Gastroesophageal sphincter (tissue), 4 donors: ENCODE measurements at regions not wholly inside any gene's neighbourhood (a gene's known extent, or its start where the extent isn't known, plus 50 kb on each side); places are given as distances from the start of the nearest gene placed in this dataset.

Experiments
- ATAC-seq: fragments of 150-250 bp; one replicate; pipeline ENCODE4 v1.9.1; 2016; ENCODE audit warnings: mild to moderate bottlenecking, moderate library complexity
- H3K27ac ChIP-seq, 4 donors: fragments of 200-600 bp; sonication (generic) in 3 of 4; 1 replicate in 3 of 4; 2 replicates in 1 of 4; pipeline ENCODE4 v1.5.1; 2016 to 2019
- H3K27me3 ChIP-seq: fragments of 200-600 bp; sonication (generic); one replicate; pipeline ENCODE4 v1.5.1; 2019
- H3K36me3 ChIP-seq, 2 donors: fragments of 200-600 bp; sonication (generic); one replicate each; pipeline ENCODE4 v1.5.1; 2019; ENCODE audit warnings: control low read depth in 1 of 2
- H3K4me1 ChIP-seq, 3 donors: fragments of 200-600 bp; sonication (generic); 1 replicate in 2 of 3; 2 replicates in 1 of 3; pipeline ENCODE4 v1.5.1; 2016 to 2019; ENCODE audit warnings: control low read depth in 2 of 3
- H3K4me3 ChIP-seq, 2 donors: fragments of 200-600 bp; sonication (generic); one replicate each; pipeline ENCODE4 v1.5.1; 2019; ENCODE audit warnings: mild to moderate bottlenecking in 1 of 2, moderate library complexity in 1 of 2
- H3K9me3 ChIP-seq, 3 donors: fragments of 200-600 bp; sonication (generic); one replicate each; pipeline ENCODE4 v1.5.1; 2017 to 2019; ENCODE audit warnings: control low read depth in 2 of 3
- EP300 ChIP-seq: sonication (generic); formaldehyde crosslinking; IDR thresholded peaks from one replicate; pipeline ENCODE4 v1.6.1; 2017; ENCODE audit warnings: antibody characterized with exemption, mild to moderate bottlenecking
- POLR2A ChIP-seq, 2 donors: fragments of 450-650 bp; IDR thresholded peaks; one replicate each; pipeline ENCODE4 v1.6.1; 2017; ENCODE audit warnings: antibody characterized with exemption in 2 of 2, mild to moderate bottlenecking in 2 of 2, moderate library complexity in 1 of 2
- POLR2AphosphoS5 ChIP-seq: sonication (generic); formaldehyde crosslinking; IDR thresholded peaks from one replicate; pipeline ENCODE4 v1.6.1; 2017; ENCODE audit warnings: antibody characterized with exemption
- WGBS, 2 donors: methylation state at CpG; one replicate each; pipeline ENCODE4 v1.1.5; 2018; ENCODE audit warnings: low coverage in 1 of 2; 5-methylcytosine and 5-hydroxymethylcytosine counted together
- TF ChIP-seq, protein P1 (sequence below), 4 experiments: fragments of 200-600 bp in 2 of 4; fragments of 450-650 bp in 2 of 4; sonication (generic) in 1 of 4; IDR thresholded peaks; one replicate each; pipeline ENCODE4 v1.5.1; 2017 to 2019; ENCODE audit warnings: antibody characterized with exemption in 4 of 4, mild to moderate bottlenecking in 2 of 4, moderate library complexity in 2 of 4

GRCh38 chr12:19042221-19042620 lies 87.3 kb upstream of the PLEKHA5 start:
- WGBS, 2 donors = 93 to 94% methylated on average over 2 to 3 of the region's 3 CpGs
- no peak for ATAC-seq
- no peaks in the 10 kb centered on the region for H3K27me3 ChIP-seq

DNA sequence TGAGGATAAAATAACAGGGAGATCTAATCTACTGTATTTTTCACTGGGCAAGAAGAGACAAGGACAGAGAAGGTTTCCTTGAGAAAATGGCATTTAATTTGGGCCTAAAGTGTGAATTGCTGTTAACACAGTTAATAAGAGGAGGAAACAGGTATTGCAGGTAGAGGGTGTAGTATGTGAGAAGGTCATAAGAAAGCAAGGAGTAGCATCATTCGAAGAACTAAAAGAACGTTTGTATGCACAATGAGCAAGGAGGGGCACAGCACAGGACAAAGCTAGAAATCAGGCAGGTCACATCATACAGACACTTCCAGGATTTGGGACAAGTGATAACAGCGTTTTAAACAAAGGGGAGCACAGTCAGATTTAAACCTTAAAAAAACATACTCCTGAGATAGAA lies 85.1 kb upstream of the PLEKHA5 start:
- no peaks in the 10 kb centered on the region for H3K9me3 ChIP-seq
- H3K27me3 ChIP-seq = no peaks in the 10 kb centered on the region
- peaks cover 0 to 18% (median 0%) of the 10 kb centered on the region in 3 donors for H3K4me1 ChIP-seq
- no peak overlapping the region for H3K27ac ChIP-seq
- TF ChIP-seq POLR2AphosphoS5 = no peak
- TF ChIP-seq EP300 = no peak
- no peak for TF ChIP-seq POLR2A (IDR thresholded peaks at IDR 0.05)
- WGBS, 2 donors = 22 to 52% methylated on average over 3 of the region's 3 CpGs
- H3K36me3 ChIP-seq = no peaks in the 10 kb centered on the region
- H3K4me3 ChIP-seq = no peak overlapping the region
- no peak for ATAC-seq

More at GRCh38 chr12:19042221-19042620, 87.3 kb upstream of the PLEKHA5 start:
- Histone ChIP-seq H3K27ac (no peak overlapping the region), H3K36me3 (no peaks in the 10 kb centered on the region), H3K4me3 (no peak overlapping the region), H3K4me1 (peaks cover 0 to 38% (median 13%) of the 10 kb centered on the region in 3 donors), H3K9me3 (no peaks in the 10 kb centered on the region)
- TF ChIP-seq POLR2A (IDR thresholded peaks at IDR 0.05) (no peak), POLR2AphosphoS5 (no peak), EP300 (no peak)
- TF ChIP-seq, protein P1, sequence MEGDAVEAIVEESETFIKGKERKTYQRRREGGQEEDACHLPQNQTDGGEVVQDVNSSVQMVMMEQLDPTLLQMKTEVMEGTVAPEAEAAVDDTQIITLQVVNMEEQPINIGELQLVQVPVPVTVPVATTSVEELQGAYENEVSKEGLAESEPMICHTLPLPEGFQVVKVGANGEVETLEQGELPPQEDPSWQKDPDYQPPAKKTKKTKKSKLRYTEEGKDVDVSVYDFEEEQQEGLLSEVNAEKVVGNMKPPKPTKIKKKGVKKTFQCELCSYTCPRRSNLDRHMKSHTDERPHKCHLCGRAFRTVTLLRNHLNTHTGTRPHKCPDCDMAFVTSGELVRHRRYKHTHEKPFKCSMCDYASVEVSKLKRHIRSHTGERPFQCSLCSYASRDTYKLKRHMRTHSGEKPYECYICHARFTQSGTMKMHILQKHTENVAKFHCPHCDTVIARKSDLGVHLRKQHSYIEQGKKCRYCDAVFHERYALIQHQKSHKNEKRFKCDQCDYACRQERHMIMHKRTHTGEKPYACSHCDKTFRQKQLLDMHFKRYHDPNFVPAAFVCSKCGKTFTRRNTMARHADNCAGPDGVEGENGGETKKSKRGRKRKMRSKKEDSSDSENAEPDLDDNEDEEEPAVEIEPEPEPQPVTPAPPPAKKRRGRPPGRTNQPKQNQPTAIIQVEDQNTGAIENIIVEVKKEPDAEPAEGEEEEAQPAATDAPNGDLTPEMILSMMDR (IDR thresholded peaks at IDR 0.05) = no peak

GRCh38 chr12:19044891-19045290 lies 84.6 kb upstream of the PLEKHA5 start:
- ATAC-seq = no peak
- no peaks in the 10 kb centered on the region for H3K9me3 ChIP-seq

DNA sequence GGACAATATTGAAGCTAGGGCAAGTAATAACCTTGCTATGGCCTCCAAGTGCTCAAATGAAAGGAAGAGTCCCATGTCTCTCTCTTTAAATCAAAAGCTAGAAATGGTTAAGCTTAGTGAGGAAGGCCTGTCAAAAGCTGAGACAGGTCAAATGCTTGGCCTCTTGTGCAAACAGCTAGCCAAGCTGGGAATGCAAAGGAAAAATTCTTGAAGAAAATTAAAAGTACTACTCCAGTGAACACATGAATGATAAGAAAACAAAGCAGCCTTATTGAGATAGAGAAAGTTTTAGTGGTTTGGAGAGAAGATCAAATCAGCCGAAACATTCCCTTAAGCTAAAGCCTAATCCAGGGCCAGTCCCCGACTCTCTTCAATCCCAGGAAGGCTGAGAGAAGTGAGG lies 84.1 kb upstream of the PLEKHA5 start:
- Histone ChIP-seq H3K9me3 (no peaks in the 10 kb centered on the region), H3K4me3 (no peak overlapping the region), H3K27me3 (no peaks in the 10 kb centered on the region), H3K4me1 (peaks cover 0 to 10% (median 0%) of the 10 kb centered on the region in 3 donors), H3K27ac (no peak overlapping the region), H3K36me3 (no peaks in the 10 kb centered on the region)
- no peak for TF ChIP-seq EP300
- TF ChIP-seq, protein P1 (IDR thresholded peaks at IDR 0.05) = no peak
- TF ChIP-seq POLR2A (IDR thresholded peaks at IDR 0.05) = no peak
- no peak for TF ChIP-seq POLR2AphosphoS5
- 57 to 59% methylated on average over 2 of the region's 2 CpGs for WGBS, 2 donors
- no peak for ATAC-seq

More at GRCh38 chr12:19044891-19045290, 84.6 kb upstream of the PLEKHA5 start:
- Histone ChIP-seq H3K27me3 (no peaks in the 10 kb centered on the region), H3K4me3 (no peak overlapping the region), H3K4me1 (peaks cover 0 to 16% (median 0%) of the 10 kb centered on the region in 3 donors), H3K27ac (no peak overlapping the region), H3K36me3 (no peaks in the 10 kb centered on the region)
- TF ChIP-seq EP300 = no peak
- no peak for TF ChIP-seq POLR2AphosphoS5
- TF ChIP-seq, protein P1 (IDR thresholded peaks at IDR 0.05) = no peak
- TF ChIP-seq POLR2A (IDR thresholded peaks at IDR 0.05) = no peak
- 70 to 75% methylated on average over 4 of the region's 4 CpGs for WGBS, 2 donors

DNA sequence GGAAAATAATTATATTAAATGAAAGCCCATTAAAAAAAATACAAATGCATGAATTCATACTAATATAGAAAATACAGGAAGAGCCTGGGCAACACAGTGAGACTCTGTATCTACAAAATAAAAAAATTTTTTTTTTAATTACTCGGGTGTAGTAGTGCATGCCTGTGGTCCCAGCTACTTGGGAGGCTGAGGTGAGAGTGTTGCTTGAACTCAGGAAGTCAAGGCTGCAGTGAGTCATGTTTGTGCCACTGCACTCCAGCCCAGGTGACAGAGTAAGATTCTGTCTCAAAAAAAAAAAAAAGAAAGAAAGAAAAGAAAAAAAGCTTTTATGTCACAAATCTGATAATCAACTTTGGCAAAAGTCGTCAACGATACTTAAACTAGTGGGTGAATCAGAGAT lies 80.6 kb upstream of the PLEKHA5 start:
- Histone ChIP-seq H3K27me3 (no peaks in the 10 kb centered on the region), H3K9me3 (no peaks in the 10 kb centered on the region), H3K36me3 (no peaks in the 10 kb centered on the region), H3K27ac (no peak overlapping the region), H3K4me1 (peaks cover 0 to 7% (median 0%) of the 10 kb centered on the region in 3 donors), H3K4me3 (no peak overlapping the region)
- no peak for ATAC-seq
- no peak for TF ChIP-seq POLR2A (IDR thresholded peaks at IDR 0.05)
- no peak for TF ChIP-seq POLR2AphosphoS5
- no peak for TF ChIP-seq EP300
- TF ChIP-seq, protein P1 (IDR thresholded peaks at IDR 0.05) = no peak
- WGBS, 2 donors = 76 to 100% methylated on average over 1 to 3 of the region's 3 CpGs
